Mucosa of descending colon (tissue), 3 donors: ENCODE measurements at regions not wholly inside any gene's neighbourhood (a gene's known extent, or its start where the extent isn't known, plus 50 kb on each side); places are given as distances from the start of the nearest gene placed in this dataset.

Source experiments
- ATAC-seq: fragments of 200-7000 bp; cut with Tn5 transposase; one replicate; pipeline ENCODE4 v1.9.1; 2020; ENCODE audit warnings: mild to moderate bottlenecking, moderate library complexity
- DNase-seq, 3 donors: peaks; one replicate each; pipeline ENCODE4 v3.0.0-alpha.2; 2020
- H3K36me3 ChIP-seq: fragments of 200-600 bp; one replicate; pipeline ENCODE4 v1.8.0; 2021; ENCODE audit warnings: low read depth, mild to moderate bottlenecking
- H3K4me1 ChIP-seq: fragments of 200-600 bp; one replicate; pipeline ENCODE4 v1.8.0; 2021; ENCODE audit warnings: low read depth, mild to moderate bottlenecking
- H3K4me3 ChIP-seq: fragments of 200-600 bp; one replicate; pipeline ENCODE4 v1.8.0; 2021; ENCODE audit warnings: mild to moderate bottlenecking
- H3K9me3 ChIP-seq: fragments of 200-600 bp; one replicate; pipeline ENCODE4 v1.8.0; 2021; ENCODE audit warnings: mild to moderate bottlenecking
- CTCF ChIP-seq: fragments of 200-600 bp; IDR thresholded peaks from one replicate; pipeline ENCODE4 v1.8.0; 2022; ENCODE audit warnings: antibody characterized with exemption, mild to moderate bottlenecking
- intact Hi-C, 2 donors: fragments of 100-400 bp; cut with DNase I in 1 of 2; cut with micrococcal nuclease in 1 of 2; formaldehyde crosslinking; loops; one replicate each; pipeline versions ENCODE4 v1.11.0 to v1.11.1; 2022; cut with DNase I, micrococcal nuclease
- donor health status: DM: no; HTN: no; CAD: no; lungs with moderate emphysema.
- donor health status: DM: no; HTN: no; CAD: no.
- donor health status: DM: no; HTN: yes; CAD: no.

GRCh38 chr9:8019636-8020035, 220.1 kb upstream of the DMAC1 start:
- TF ChIP-seq CTCF, result no peak
- Histone ChIP-seq H3K4me3 (no peak overlapping the region), H3K9me3 (no peaks in the 10 kb centered on the region), H3K4me1 (no peaks in the 10 kb centered on the region), H3K36me3 (no peaks in the 10 kb centered on the region)
- DNase-seq (no peak), ATAC-seq (no peak)
- intact Hi-C loops, result no loop called here

- no peak for TF ChIP-seq CTCF
- intact Hi-C loops, result no loop called here
- ATAC-seq (no peak), DNase-seq (no peak)
- no peaks in the 10 kb centered on the region for H3K9me3 ChIP-seq
- no peaks in the 10 kb centered on the region for H3K36me3 ChIP-seq
- H3K4me1 ChIP-seq, result no peaks in the 10 kb centered on the region
- H3K4me3 ChIP-seq, result no peak overlapping the region
Measured at GRCh38 chr9:8014997-8015682, 215.6 kb upstream of the DMAC1 start.

- intact Hi-C loops, result no loop called here
- H3K9me3 ChIP-seq, result no peaks in the 10 kb centered on the region
- no peaks in the 10 kb centered on the region for H3K36me3 ChIP-seq
- no peak for DNase-seq
- no peak for TF ChIP-seq CTCF
- H3K4me3 ChIP-seq, result no peak overlapping the region
- no peaks in the 10 kb centered on the region for H3K4me1 ChIP-seq
- ATAC-seq, result no peak
Measured at GRCh38 chr9:8012986-8013385, 213.4 kb upstream of the DMAC1 start.

- DNase-seq, result no peak
- H3K4me1 ChIP-seq, result no peaks in the 10 kb centered on the region
- H3K36me3 ChIP-seq, result no peaks in the 10 kb centered on the region
- no peak for ATAC-seq
- H3K9me3 ChIP-seq, result no peaks in the 10 kb centered on the region
- intact Hi-C loops, result no loop called here
- TF ChIP-seq CTCF, result no peak
- H3K4me3 ChIP-seq, result no peak overlapping the region
Measured at GRCh38 chr9:8011974-8012373, 212.4 kb upstream of the DMAC1 start.

- Histone ChIP-seq H3K9me3 (no peaks in the 10 kb centered on the region), H3K4me3 (no peak overlapping the region), H3K36me3 (no peaks in the 10 kb centered on the region), H3K4me1 (no peaks in the 10 kb centered on the region)
- intact Hi-C loops, result no loop called here
- no peak for ATAC-seq
- DNase-seq, result no peak
- TF ChIP-seq CTCF, result no peak
Measured at GRCh38 chr9:7996558-7996957, 197.0 kb upstream of the DMAC1 start.
